GM23338 (cell line): ENCODE measurements at regions not wholly inside any gene's neighbourhood (a gene's known extent, or its start where the extent isn't known, plus 50 kb on each side); places are given as distances from the start of the nearest gene placed in this dataset.

Experiments
- ATAC-seq: fragments of 200-7000 bp; cut with Tn5 transposase; 3 replicates; pipeline ENCODE4 v1.9.1; 2020
- DNase-seq: peaks from one replicate; pipeline ENCODE4 v3.0.0-alpha.2; 2015; ENCODE audit warnings: low spot score
- H2AFZ ChIP-seq: fragments of 200-600 bp; sonication (generic); 2 replicates; pipeline ENCODE4 v1.8.0; 2016; ENCODE audit warnings: antibody characterized with exemption, mild to moderate bottlenecking, moderate library complexity
- H3F3A ChIP-seq: fragments of 200-600 bp; sonication (generic); replicated peaks from 2 replicates; pipeline ENCODE4 v1.8.0; 2017; ENCODE audit warnings: antibody characterized with exemption, mixed run types, low read depth
- H3K27ac ChIP-seq: fragments of 200-600 bp; sonication (generic); 2 replicates; pipeline ENCODE4 v1.6.1; 2016; ENCODE audit warnings: low read depth
- H3K27me3 ChIP-seq: fragments of 200-600 bp; sonication (generic); 2 replicates; pipeline ENCODE4 v1.8.0; 2016; ENCODE audit warnings: mild to moderate bottlenecking, mixed run types, moderate library complexity; ENCODE audit not compliant: insufficient read depth
- H3K36me3 ChIP-seq: fragments of 200-600 bp; sonication (generic); 2 replicates; pipeline ENCODE4 v1.8.0; 2016; ENCODE audit warnings: mild to moderate bottlenecking; ENCODE audit not compliant: insufficient read depth
- H3K4me1 ChIP-seq: fragments of 200-600 bp; sonication (generic); 2 replicates; pipeline ENCODE4 v1.8.0; 2016; ENCODE audit warnings: mild to moderate bottlenecking, moderate library complexity; ENCODE audit not compliant: insufficient read depth
- H3K4me2 ChIP-seq: fragments of 200-600 bp; sonication (generic); 2 replicates; pipeline ENCODE4 v1.7.1; 2017; ENCODE audit warnings: mixed run types
- H3K4me3 ChIP-seq: fragments of 200-600 bp; sonication (generic); 2 replicates; pipeline ENCODE4 v1.6.1; 2016; ENCODE audit warnings: mixed run types
- H3K79me2 ChIP-seq: fragments of 200-600 bp; sonication (generic); replicated peaks from 2 replicates; pipeline ENCODE4 v1.8.0; 2017; ENCODE audit warnings: mild to moderate bottlenecking; ENCODE audit not compliant: insufficient read depth
- H3K9me2 ChIP-seq: fragments of 200-600 bp; sonication (generic); 2 replicates; pipeline ENCODE4 v1.8.0; 2017; ENCODE audit not compliant: insufficient read depth
- H4K20me1 ChIP-seq: fragments of 200-600 bp; sonication (generic); replicated peaks from 2 replicates; pipeline ENCODE4 v1.8.0; 2017; ENCODE audit warnings: mild to moderate bottlenecking; ENCODE audit not compliant: insufficient read depth
- H3K27ac Mint-ChIP-seq: 2 replicates; pipeline ENCODE4 v1.8.0; 2020; ENCODE audit warnings: inconsistent platforms, mild to moderate bottlenecking, moderate library complexity, mixed read lengths
- H3K27me3 Mint-ChIP-seq: 3 replicates; pipeline ENCODE4 v1.8.0; 2022; ENCODE audit warnings: low read depth, mild to moderate bottlenecking, moderate library complexity, mixed read lengths, inconsistent platforms; ENCODE audit not compliant: insufficient read depth, poor library complexity
- H3K36me3 Mint-ChIP-seq: 3 replicates; pipeline ENCODE4 v1.8.0; 2021; ENCODE audit warnings: low read depth, mild to moderate bottlenecking, inconsistent platforms, moderate library complexity, mixed read lengths
- H3K4me1 Mint-ChIP-seq: 3 replicates; pipeline ENCODE4 v1.8.0; 2020; ENCODE audit warnings: mild to moderate bottlenecking, inconsistent platforms, mixed read lengths
- H3K4me3 Mint-ChIP-seq: 3 replicates; pipeline ENCODE4 v1.8.0; 2021; ENCODE audit warnings: moderate library complexity, mild to moderate bottlenecking, inconsistent platforms, mixed read lengths
- H3K9me3 Mint-ChIP-seq: 3 replicates; pipeline ENCODE4 v1.8.0; 2020; ENCODE audit warnings: moderate library complexity, mild to moderate bottlenecking, inconsistent platforms, mixed read lengths
- CREB1 ChIP-seq: fragments of 250-450 bp; sonication (Bioruptor Pico); IDR thresholded peaks from 2 replicates; pipeline ENCODE4 v1.5.0; 2020; ENCODE audit warnings: low read depth, mild to moderate bottlenecking, moderate library complexity
- CTCF ChIP-seq, 2 experiments: fragments of 200-600 bp in 1 of 2; sonication (generic) in 1 of 2; conservative IDR thresholded peaks; 2 replicates each; pipeline versions ENCODE4 v1.5.1 to v1.6.1; 2016 to 2017; ENCODE audit warnings: antibody characterized with exemption in 2 of 2, low read depth in 2 of 2, mild to moderate bottlenecking in 2 of 2, moderate library complexity in 1 of 2
- ETS1 ChIP-seq: IDR thresholded peaks from 2 replicates; pipeline ENCODE4 v1.6.1; 2016; ENCODE audit warnings: antibody characterized with exemption
- EZH2 ChIP-seq: fragments of 200-600 bp; sonication (generic); IDR thresholded peaks from one replicate; pipeline ENCODE4 v1.8.0; 2017; ENCODE audit warnings: antibody characterized with exemption, mild to moderate bottlenecking, low read depth; ENCODE audit not compliant: unreplicated experiment
- EZH2phosphoT487 ChIP-seq: fragments of 200-600 bp; sonication (generic); IDR thresholded peaks from one replicate; pipeline ENCODE4 v1.8.1; 2018; ENCODE audit warnings: antibody characterized with exemption; ENCODE audit not compliant: unreplicated experiment
- JUNB ChIP-seq: IDR thresholded peaks from one replicate; pipeline ENCODE4 v1.6.1; 2016; ENCODE audit warnings: antibody characterized with exemption; ENCODE audit not compliant: unreplicated experiment
- POLR2AphosphoS5 ChIP-seq: IDR thresholded peaks from 2 replicates; pipeline ENCODE4 v1.6.1; 2016; ENCODE audit warnings: antibody characterized with exemption, low read depth
- ZNF462 ChIP-seq: fragments of 250-450 bp; sonication (Bioruptor Pico); IDR thresholded peaks from 2 replicates; pipeline ENCODE4 v1.5.0; 2020; ENCODE audit warnings: mild to moderate bottlenecking, moderate library complexity

- TF ChIP-seq JUNB (no peak), CREB1 (CRISPR knock-in tag) (no peak), EZH2phosphoT487 (no peak), EZH2 (no peak), CTCF (conservative IDR thresholded peaks at IDR 0.05; ENCODE audit: low read depth in 2 of 2) (no peak), ETS1 (no peak)
These were observed 1995.6 kb upstream of the RAG2 start (continued) for GRCh38 chr11:38593649-38594048.

- no peaks in the 10 kb centered on the region for H3K79me2 ChIP-seq
- Mint-ChIP-seq H3K27ac (no peak overlapping the region), H3K4me3 (no peak overlapping the region), H3K36me3 (peaks cover 14% of the 10 kb centered on the region), H3K27me3 (no peaks in the 10 kb centered on the region), H3K4me1 (peaks cover 11% of the 10 kb centered on the region), H3K9me3 (peaks cover 14% of the 10 kb centered on the region)
- TF ChIP-seq EZH2 (no peak), POLR2AphosphoS5 (no peak), ZNF462 (CRISPR knock-in tag) (no peak)
- H3F3A ChIP-seq, result no peaks in the 10 kb centered on the region
- H3K4me2 ChIP-seq, result no peak overlapping the region
- H3K27ac ChIP-seq, result no peak overlapping the region
- H4K20me1 ChIP-seq, result no peaks in the 10 kb centered on the region
- no peak for ATAC-seq
- DNase-seq, result peak; percentile 1
- no peaks in the 10 kb centered on the region for H3K27me3 ChIP-seq
- H2AFZ ChIP-seq, result no peak overlapping the region
- 0 out of 2 replicates have a peak, but pooled peaks cover 4% of the 10 kb centered on the region for H3K36me3 ChIP-seq
- no peak overlapping the region for H3K4me3 ChIP-seq
- 0 out of 2 replicates have a peak, but pooled peaks cover 2% of the 10 kb centered on the region for H3K4me1 ChIP-seq
- H3K9me2 ChIP-seq, result no peaks in the 10 kb centered on the region
These were observed 1984.7 kb upstream of the RAG2 start for GRCh38 chr11:38582756-38583155.
